HUES48 (cell line): ENCODE measurements at regions not wholly inside any gene's neighbourhood (a gene's known extent, or its start where the extent isn't known, plus 50 kb on each side); places are given as distances from the start of the nearest gene placed in this dataset.

Source experiments
- H3K27ac ChIP-seq: one replicate; pipeline ENCODE4 v1.7.0; 2013; ENCODE audit warnings: low read depth, low read length, inconsistent platforms
- H3K27me3 ChIP-seq: 2 replicates; pipeline ENCODE4 v1.6.1; 2013; ENCODE audit warnings: mild to moderate bottlenecking, low read length; ENCODE audit not compliant: control insufficient read depth, insufficient read depth
- H3K36me3 ChIP-seq: 2 replicates; pipeline ENCODE4 v1.6.1; 2013; ENCODE audit warnings: low read length; ENCODE audit not compliant: control insufficient read depth, insufficient read depth
- H3K4me1 ChIP-seq: 2 replicates; pipeline ENCODE4 v1.6.1; 2013; ENCODE audit warnings: mild to moderate bottlenecking, low read length; ENCODE audit not compliant: control insufficient read depth, insufficient read depth
- H3K4me3 ChIP-seq: 2 replicates; pipeline ENCODE4 v1.5.1; 2013; ENCODE audit warnings: mild to moderate bottlenecking, low read depth, low read length
- H3K9ac ChIP-seq: 2 replicates; pipeline ENCODE4 v1.6.1; 2013; ENCODE audit warnings: mild to moderate bottlenecking, low read depth, low read length, moderate library complexity
- H3K9me3 ChIP-seq: 2 replicates; pipeline ENCODE4 v1.6.1; 2013; ENCODE audit warnings: low read length; ENCODE audit not compliant: control insufficient read depth, insufficient read depth

DNA sequence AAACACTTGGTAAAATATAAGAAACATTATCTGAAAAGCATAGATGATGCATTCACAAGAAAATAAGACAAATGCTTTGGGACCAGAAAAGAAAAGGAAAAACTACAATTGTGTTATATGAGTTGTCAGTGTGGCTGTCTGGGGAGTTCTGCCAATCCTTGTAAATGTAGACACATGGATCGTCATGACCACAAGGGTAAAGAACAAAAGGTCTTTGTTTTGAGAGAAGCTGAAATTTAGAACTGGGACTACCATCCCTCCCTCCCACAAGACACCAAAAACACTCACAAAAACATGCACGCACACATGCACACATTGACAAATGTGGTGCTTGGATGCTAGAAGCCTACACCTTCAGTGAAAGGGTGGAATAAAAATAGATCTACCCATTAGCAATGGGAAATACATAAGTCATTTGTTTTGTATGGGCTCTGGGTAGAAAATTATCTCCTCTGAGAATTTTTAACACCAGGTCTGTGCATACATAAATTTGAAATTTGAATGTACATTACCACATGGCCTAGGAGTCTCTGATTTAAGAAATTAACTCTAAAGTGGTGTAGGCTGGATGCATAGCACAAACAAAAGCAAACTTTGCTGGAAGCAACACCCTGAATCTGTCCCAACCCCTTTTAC lies 266.2 kb upstream of the SLC39A10 start:
- H3K4me3 ChIP-seq = no peak overlapping the region
- no peaks in the 10 kb centered on the region for H3K4me1 ChIP-seq
- H3K36me3 ChIP-seq = no peaks in the 10 kb centered on the region
- H3K27ac ChIP-seq = no peak overlapping the region
- no peaks in the 10 kb centered on the region for H3K27me3 ChIP-seq
- H3K9me3 ChIP-seq = no peaks in the 10 kb centered on the region
- no peak overlapping the region for H3K9ac ChIP-seq

DNA sequence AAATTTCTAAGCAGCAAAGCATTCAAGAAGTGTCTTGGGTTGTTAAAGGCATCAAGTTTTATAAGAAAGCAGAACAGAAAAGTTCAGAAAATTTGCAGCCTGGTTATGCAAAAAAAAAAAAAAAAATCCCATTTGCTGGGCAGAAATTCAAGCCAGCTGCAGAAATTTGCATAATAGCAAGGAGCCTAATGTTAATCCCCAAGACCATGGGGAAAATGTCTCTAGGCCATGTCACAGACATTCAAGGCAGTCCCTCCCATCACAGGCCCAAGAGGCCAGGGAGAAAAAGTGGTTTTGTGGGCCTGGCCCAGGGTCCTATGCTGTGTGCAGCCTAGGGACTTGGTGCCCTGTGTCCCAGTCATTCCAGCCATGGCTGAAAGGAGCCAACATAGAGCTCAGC lies 269.0 kb upstream of the SLC39A10 start:
- H3K9me3 ChIP-seq = no peaks in the 10 kb centered on the region
- no peak overlapping the region for H3K27ac ChIP-seq
- no peaks in the 10 kb centered on the region for H3K27me3 ChIP-seq
- H3K36me3 ChIP-seq = no peaks in the 10 kb centered on the region
- no peak overlapping the region for H3K4me3 ChIP-seq
- H3K9ac ChIP-seq = no peak overlapping the region
- H3K4me1 ChIP-seq = no peaks in the 10 kb centered on the region

DNA sequence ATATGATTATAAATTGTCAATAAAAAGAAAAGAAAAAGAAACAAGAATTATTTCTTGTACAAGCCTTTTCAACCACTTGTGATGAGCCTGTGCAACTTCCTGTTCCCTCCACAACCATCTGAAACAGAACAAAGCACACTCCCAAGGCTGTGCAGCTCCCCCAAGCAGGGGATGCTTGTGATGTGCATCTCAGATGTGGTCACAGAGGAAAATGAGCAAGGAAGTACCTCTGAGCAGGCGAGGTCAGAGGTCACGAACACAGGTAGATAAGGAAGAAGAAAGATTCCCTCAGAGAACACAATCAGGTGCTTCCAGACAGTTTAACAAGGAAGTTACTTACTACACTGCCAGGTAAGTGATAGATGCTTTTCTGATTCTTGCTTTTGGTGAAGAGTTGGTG lies 274.8 kb upstream of the SLC39A10 start:
- Histone ChIP-seq H3K4me3 (no peak overlapping the region), H3K4me1 (no peaks in the 10 kb centered on the region), H3K27ac (no peak overlapping the region), H3K9me3 (peaks cover 5% of the 10 kb centered on the region), H3K9ac (no peak overlapping the region), H3K27me3 (no peaks in the 10 kb centered on the region), H3K36me3 (no peaks in the 10 kb centered on the region)

DNA sequence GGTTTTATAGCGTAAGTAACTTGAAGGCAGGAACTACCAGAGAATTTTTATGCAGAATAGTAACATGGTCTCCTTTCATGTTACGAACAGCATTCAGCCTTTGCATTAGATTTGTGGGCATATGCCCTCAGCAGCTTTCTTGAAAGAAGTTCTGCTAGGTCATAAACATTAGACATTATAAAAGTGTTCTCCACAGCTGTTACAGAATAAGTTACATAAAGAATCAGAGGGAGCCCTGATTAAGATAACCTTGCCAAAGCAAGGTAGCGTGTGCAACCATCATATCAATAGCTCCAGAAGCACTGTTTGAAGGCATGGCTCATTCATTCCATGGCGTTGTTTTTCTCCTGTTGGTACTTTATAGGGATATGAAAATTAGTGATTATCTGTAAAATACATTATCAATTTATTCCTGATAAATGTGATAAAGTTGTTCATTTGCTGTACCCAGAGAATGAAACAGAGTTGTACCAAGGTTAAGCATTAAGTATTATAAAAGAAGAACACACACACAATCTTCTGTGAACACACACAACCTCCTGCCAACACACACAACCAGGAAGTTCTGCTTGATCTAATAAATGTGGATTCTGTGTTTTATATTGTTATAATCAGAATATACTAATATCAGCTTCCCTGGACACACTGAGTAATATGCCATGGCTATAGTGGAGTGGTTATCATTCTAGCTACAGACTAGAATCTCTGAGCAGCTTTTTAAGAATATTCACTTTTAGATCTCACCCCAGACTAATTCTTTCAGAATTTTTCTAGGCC lies 286.7 kb upstream of the SLC39A10 start:
- no peak overlapping the region for H3K27ac ChIP-seq
- H3K4me1 ChIP-seq = no peaks in the 10 kb centered on the region
- no peak overlapping the region for H3K4me3 ChIP-seq

DNA sequence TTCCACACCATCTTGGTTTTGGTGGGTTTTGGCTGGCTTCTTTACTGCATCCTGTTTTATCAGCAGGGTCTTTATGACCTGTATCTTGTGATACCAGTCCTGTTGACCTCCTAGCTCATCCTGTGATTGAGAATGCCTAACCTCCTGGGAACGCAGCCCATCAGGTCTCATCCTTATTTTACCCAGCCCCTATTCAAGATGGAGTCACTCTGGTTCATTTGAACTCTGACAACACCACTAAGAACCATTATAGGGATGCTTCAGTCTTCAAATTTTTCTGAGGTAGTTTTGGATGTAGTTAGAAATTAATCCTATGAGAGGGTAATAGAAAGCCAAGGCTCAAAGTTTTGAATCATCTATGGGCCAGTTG lies 287.8 kb upstream of the SLC39A10 start:
- Histone ChIP-seq H3K4me3 (no peak overlapping the region), H3K27ac (no peak overlapping the region), H3K9ac (no peak overlapping the region), H3K4me1 (no peaks in the 10 kb centered on the region), H3K27me3 (no peaks in the 10 kb centered on the region), H3K9me3 (0 out of 2 replicates have a peak, but pooled peaks cover 2% of the 10 kb centered on the region), H3K36me3 (no peaks in the 10 kb centered on the region)

More for the DNA sequence above, 286.7 kb upstream of the SLC39A10 start:
- no peaks in the 10 kb centered on the region for H3K9me3 ChIP-seq
- H3K27me3 ChIP-seq = no peaks in the 10 kb centered on the region
- H3K36me3 ChIP-seq = no peaks in the 10 kb centered on the region
- H3K9ac ChIP-seq = no peak overlapping the region

DNA sequence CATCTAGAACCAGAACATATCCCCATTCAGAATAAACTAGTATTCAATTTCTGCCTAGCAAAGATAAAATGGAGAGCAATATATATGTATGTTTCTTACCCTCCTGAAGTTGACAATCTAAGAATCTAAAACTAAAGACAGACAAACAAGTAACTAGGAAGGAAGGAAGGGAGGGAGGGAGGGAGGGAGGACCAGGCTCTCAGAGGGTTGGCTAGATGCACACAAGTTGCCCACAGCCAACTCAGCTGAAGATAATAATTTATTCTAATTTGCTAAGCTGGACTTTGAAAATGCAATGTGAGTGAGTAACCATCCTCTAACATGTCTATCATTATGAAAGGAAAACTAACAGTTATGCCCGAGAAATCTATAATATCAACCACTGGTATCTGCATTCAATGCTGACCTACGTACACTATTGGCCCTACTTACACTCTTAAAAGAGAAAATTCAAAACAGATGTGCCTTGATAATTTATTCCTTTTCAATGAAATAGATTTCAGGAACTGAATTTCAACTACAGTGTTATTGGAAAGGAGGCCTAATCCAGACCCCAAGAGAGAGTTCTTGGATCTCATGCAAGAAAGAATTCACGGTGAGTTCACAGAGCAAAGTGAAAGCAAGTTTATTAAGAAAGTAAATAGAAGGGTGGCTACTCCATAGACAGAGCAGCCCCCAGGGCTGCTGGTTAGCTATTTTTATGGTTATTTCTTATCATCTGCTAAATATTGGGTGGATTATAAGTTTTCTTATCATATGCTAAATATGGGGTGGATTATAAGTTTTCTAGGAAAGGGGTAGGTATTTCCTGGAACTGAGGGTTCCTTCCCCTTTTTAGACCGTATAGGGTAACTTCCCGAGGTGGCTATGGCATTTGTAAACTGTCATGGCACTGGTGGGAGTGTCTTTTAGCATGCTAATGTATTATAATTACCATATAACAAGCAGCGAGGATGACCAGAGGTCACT lies 288.5 kb upstream of the SLC39A10 start:
- Histone ChIP-seq H3K27me3 (no peaks in the 10 kb centered on the region), H3K4me1 (no peaks in the 10 kb centered on the region), H3K36me3 (no peaks in the 10 kb centered on the region), H3K9me3 (0 out of 2 replicates have a peak, but pooled peaks cover 2% of the 10 kb centered on the region), H3K27ac (no peak overlapping the region), H3K4me3 (no peak overlapping the region), H3K9ac (no peak overlapping the region)

DNA sequence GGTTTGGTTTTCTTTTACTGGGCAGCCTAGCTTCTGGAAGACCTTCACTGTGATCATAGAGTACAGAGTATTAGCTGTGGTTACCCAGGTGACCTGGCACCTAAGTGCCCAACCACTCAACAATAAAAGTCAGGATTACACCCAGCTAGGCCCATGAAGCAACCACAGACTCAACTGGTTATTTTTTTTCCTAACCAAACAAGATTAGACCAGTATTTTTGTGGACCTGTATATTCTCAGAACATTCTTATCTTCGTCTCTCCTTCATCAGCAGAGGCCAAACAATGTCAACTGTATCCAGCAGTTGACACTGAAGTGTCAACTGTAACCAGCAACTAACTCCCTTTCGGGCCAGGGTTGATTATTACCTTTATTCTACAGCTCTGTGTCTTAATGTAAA lies 289.2 kb upstream of the SLC39A10 start:
- Histone ChIP-seq H3K9me3 (0 out of 2 replicates have a peak, but pooled peaks cover 2% of the 10 kb centered on the region), H3K36me3 (no peaks in the 10 kb centered on the region), H3K27me3 (no peaks in the 10 kb centered on the region), H3K9ac (no peak overlapping the region), H3K4me3 (no peak overlapping the region), H3K27ac (no peak overlapping the region), H3K4me1 (no peaks in the 10 kb centered on the region)

DNA sequence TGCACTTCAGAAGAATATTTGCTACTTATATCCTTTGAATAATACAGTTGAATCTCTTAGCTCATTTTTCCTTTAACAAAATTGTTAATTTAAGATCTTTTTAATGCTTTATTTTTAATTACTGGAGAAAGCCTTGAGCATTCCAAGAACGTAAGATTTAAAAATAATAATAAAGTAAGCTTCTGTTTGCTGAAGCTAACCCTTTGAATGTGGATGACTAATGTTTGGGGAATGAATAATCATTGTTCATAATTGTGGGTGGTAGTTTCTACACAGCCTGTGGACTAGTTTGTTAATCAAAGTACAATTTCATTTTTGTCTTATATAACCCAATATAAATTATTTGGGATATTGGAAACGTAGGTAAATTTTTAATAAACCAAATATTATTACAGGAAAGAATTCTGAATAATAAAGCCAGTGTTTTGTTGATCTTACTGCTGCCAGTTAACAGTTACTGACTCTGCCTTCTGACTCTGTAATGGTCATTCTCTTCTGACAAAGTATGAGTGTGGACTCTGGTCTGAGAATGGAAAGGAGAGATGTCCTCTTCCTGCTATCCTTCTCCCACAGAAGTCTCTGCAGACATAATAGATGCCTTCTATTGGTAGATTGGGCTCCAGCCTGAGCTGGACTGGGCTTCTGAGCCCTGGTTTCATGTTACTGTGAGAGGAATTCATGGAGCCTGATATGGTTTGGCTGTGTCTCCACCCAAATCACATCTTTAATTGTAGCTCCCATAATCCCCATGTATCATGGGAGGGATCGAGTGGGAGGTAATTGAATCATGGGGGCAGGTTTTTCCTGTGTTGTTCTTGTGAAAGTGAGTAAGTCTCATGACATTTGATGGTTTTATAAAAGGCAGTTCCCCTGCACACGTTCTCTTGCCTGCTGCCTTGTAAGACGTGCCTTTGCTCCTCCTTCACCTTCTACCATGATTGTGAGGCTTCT lies 292.7 kb upstream of the SLC39A10 start:
- Histone ChIP-seq H3K27ac (no peak overlapping the region), H3K9me3 (0 out of 2 replicates have a peak, but pooled peaks cover 2% of the 10 kb centered on the region), H3K27me3 (no peaks in the 10 kb centered on the region), H3K4me1 (no peaks in the 10 kb centered on the region), H3K4me3 (no peak overlapping the region), H3K36me3 (no peaks in the 10 kb centered on the region), H3K9ac (no peak overlapping the region)

DNA sequence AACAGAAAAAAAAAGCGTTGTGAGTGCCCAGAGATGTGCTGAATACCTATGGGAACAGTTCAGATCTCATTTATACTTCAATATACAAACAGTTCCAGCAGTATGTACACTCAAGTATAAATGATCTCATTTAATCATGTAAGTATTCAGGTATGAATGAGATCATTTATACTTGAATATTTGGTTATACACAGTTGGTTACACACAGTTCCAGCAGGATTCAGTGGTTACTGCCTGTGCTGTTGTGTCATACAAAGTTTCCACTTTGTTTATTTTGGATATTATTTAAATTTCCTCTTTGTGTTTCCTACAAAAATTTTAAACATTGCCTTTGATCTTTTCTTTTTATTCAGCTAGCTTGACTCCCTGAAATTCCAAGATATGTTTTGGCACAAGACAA lies 293.5 kb upstream of the SLC39A10 start:
- H3K36me3 ChIP-seq = no peaks in the 10 kb centered on the region
- no peaks in the 10 kb centered on the region for H3K27me3 ChIP-seq
- H3K9ac ChIP-seq = no peak overlapping the region
- no peak overlapping the region for H3K4me3 ChIP-seq
- 0 out of 2 replicates have a peak, but pooled peaks cover 2% of the 10 kb centered on the region for H3K9me3 ChIP-seq
- H3K27ac ChIP-seq = no peak overlapping the region
- H3K4me1 ChIP-seq = no peaks in the 10 kb centered on the region

DNA sequence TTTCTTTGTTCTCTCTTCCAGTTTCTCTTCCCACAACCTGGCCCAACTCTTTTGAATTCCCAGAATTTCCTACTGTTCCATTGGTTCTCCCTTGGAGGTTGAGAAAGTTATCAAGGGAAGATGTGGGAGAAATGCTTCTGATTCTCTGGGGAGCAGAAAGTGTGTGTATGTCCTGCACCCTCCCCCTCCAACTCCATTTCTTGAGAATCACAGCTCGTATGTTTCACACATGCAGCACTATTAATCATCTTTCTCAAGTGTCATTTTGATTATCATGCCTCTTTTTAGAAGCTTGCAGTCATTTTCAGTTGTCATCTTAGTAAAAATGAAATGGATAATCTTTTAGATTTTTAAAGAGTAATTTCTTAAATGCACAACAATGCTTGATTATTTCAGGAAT lies 296.8 kb upstream of the SLC39A10 start:
- Histone ChIP-seq H3K9me3 (peaks cover 2% of the 10 kb centered on the region; the same call in 1 of the 2 replicates), H3K4me1 (no peaks in the 10 kb centered on the region), H3K27ac (no peak overlapping the region), H3K9ac (no peak overlapping the region), H3K36me3 (no peaks in the 10 kb centered on the region), H3K4me3 (no peak overlapping the region), H3K27me3 (no peaks in the 10 kb centered on the region)
